ENCODE measurements at regions not wholly inside any gene's neighbourhood (a gene's known extent, or its start where the extent isn't known, plus 50 kb on each side); places are given as distances from the start of the nearest gene placed in this dataset.

DNA sequence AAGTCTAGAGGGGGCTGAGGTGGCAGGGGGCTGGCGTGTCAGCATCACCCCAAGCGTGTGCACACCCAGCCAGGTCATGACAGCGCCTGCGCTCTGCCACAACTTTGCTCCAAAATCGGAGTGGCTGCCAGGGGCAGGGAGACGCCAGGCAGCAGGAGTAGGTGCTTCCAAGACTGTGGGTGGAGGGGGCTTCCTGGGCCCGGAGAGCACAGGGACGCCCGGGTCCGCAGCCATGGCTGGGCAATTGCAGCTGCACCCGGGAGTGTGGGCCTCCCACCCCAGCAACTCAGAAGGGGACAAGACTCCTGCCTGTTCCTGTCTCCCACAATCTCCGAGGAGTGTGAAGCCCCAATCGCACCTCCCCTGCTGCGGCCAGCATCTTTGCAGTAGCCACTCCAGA is 53.1 kb upstream of the CYYR1 start:
- TF ChIP-seq, protein P1, sequence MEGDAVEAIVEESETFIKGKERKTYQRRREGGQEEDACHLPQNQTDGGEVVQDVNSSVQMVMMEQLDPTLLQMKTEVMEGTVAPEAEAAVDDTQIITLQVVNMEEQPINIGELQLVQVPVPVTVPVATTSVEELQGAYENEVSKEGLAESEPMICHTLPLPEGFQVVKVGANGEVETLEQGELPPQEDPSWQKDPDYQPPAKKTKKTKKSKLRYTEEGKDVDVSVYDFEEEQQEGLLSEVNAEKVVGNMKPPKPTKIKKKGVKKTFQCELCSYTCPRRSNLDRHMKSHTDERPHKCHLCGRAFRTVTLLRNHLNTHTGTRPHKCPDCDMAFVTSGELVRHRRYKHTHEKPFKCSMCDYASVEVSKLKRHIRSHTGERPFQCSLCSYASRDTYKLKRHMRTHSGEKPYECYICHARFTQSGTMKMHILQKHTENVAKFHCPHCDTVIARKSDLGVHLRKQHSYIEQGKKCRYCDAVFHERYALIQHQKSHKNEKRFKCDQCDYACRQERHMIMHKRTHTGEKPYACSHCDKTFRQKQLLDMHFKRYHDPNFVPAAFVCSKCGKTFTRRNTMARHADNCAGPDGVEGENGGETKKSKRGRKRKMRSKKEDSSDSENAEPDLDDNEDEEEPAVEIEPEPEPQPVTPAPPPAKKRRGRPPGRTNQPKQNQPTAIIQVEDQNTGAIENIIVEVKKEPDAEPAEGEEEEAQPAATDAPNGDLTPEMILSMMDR (IDR thresholded peaks at IDR 0.05; ENCODE audit: poor library complexity, severe bottlenecking) = no peak
- TF ChIP-seq, protein P2, sequence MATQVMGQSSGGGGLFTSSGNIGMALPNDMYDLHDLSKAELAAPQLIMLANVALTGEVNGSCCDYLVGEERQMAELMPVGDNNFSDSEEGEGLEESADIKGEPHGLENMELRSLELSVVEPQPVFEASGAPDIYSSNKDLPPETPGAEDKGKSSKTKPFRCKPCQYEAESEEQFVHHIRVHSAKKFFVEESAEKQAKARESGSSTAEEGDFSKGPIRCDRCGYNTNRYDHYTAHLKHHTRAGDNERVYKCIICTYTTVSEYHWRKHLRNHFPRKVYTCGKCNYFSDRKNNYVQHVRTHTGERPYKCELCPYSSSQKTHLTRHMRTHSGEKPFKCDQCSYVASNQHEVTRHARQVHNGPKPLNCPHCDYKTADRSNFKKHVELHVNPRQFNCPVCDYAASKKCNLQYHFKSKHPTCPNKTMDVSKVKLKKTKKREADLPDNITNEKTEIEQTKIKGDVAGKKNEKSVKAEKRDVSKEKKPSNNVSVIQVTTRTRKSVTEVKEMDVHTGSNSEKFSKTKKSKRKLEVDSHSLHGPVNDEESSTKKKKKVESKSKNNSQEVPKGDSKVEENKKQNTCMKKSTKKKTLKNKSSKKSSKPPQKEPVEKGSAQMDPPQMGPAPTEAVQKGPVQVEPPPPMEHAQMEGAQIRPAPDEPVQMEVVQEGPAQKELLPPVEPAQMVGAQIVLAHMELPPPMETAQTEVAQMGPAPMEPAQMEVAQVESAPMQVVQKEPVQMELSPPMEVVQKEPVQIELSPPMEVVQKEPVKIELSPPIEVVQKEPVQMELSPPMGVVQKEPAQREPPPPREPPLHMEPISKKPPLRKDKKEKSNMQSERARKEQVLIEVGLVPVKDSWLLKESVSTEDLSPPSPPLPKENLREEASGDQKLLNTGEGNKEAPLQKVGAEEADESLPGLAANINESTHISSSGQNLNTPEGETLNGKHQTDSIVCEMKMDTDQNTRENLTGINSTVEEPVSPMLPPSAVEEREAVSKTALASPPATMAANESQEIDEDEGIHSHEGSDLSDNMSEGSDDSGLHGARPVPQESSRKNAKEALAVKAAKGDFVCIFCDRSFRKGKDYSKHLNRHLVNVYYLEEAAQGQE (IDR thresholded peaks at IDR 0.05; ENCODE audit: borderline replicate concordance) = no peak
- no peak for TF ChIP-seq RAD21 (conservative IDR thresholded peaks at IDR 0.05)
- no peak for TF ChIP-seq MXI1 (conservative IDR thresholded peaks at IDR 0.05; ENCODE audit: poor library complexity, severe bottlenecking)
- no peak for TF ChIP-seq EZH2 (IDR thresholded peaks at IDR 0.05; ENCODE audit: borderline replicate concordance, insufficient read depth, low read length, poor library complexity, severe bottlenecking)
- no peak for TF ChIP-seq POLR2AphosphoS5 (IDR thresholded peaks at IDR 0.05)
- no peak for TF ChIP-seq SMC3 (conservative IDR thresholded peaks at IDR 0.05; ENCODE audit: poor library complexity)
- no peak for TF ChIP-seq EP300 (conservative IDR thresholded peaks at IDR 0.05; ENCODE audit: poor library complexity, severe bottlenecking)
